ENCODE measurements at regions not wholly inside any gene's neighbourhood (a gene's known extent, or its start where the extent isn't known, plus 50 kb on each side); places are given as distances from the start of the nearest gene placed in this dataset.
"Not testable (repeated sequence)": the region's sequence is repeated elsewhere in the genome, so short reads cannot be mapped to it uniquely, and the experiment has no call there.

DNA sequence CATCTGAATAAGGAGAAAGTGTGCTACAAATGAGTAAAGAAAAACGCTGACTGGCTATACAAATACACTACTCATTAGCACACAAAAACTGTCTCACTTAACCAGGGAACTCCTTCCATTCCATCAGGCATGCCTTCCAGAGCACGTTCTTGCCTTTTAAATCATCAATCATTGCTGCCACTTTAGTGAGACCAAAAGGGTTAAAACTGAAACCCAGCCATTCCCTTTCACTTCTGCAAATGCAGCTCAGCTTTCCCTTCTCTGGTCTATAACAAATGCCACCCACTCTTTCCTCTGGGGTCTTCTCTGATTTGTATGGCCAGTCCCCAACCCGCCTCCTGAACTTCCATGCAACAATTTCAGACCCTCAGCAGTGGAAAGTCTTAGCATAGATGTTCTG lies 231.5 kb downstream of the TRIML1 start:
- Histone ChIP-seq H3K4me1 (ENCODE audit: control insufficient read depth, insufficient read depth, low read length) (no peaks in the 10 kb centered on the region), H3K27ac (ENCODE audit: low read length) (no peak overlapping the region), H3K4me3 (ENCODE audit: low read length) (no peak overlapping the region), H3K27me3 (ENCODE audit: control insufficient read depth, insufficient read depth, low read length) (no peaks in the 10 kb centered on the region), H3K9me3 (replicated peaks; ENCODE audit: control insufficient read depth, low read depth, low read length) (no peaks in the 10 kb centered on the region), H3K36me3 (ENCODE audit: control insufficient read depth, insufficient read depth, low read length) (no peaks in the 10 kb centered on the region)
- no peak for DNase-seq
- WGBS (ENCODE audit: insufficient coverage), result 27% methylated on average over 1 of the region's 3 CpGs

DNA sequence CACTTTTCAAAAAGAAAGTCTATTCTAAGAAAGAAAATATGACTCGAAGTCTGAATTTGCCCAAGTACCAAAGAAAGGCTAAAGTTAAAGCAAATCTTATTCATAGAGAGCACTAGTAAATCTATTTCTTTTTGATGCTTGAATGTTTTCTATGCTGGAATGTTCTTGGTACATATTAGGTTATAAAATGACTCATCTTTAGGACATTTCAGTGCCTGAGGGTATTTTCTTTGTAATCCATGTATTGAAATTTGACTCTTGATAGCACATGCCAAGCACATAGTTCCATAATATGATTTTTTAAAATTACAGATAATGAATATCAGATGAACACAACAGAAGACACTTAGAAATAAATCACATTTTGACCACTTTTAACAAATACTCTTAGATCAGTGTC lies 232.8 kb downstream of the TRIML1 start:
- WGBS (ENCODE audit: insufficient coverage), result no CpG with 5 or more reads among the region's 1 CpG
- Histone ChIP-seq H3K27ac (ENCODE audit: low read length) (no peak overlapping the region), H3K36me3 (ENCODE audit: control insufficient read depth, insufficient read depth, low read length) (no peaks in the 10 kb centered on the region), H3K4me1 (ENCODE audit: control insufficient read depth, insufficient read depth, low read length) (no peaks in the 10 kb centered on the region), H3K9me3 (replicated peaks; ENCODE audit: control insufficient read depth, low read depth, low read length) (no peaks in the 10 kb centered on the region), H3K4me3 (ENCODE audit: low read length) (no peak overlapping the region), H3K27me3 (ENCODE audit: control insufficient read depth, insufficient read depth, low read length) (no peaks in the 10 kb centered on the region)
- peak; percentile 5 for DNase-seq

DNA sequence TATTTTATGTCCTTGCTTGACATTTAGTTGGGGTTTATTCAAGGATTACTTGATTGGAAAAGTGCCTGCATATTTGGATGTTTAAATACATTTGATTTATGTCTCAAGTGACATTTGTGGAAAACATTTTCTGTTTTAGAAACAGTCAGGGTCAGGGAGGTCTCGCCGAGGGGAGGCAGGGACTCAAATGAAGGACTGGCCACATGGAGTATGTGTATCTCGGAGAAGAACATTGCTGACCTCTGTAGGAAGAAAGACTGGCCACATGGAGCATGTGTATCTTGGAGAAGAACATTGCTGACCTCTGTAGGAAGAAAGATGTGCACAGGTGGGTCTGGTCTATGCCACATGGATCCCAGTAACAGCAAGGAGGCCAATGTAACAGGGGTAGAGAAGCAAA lies 233.6 kb downstream of the TRIML1 start:
- no peak overlapping the region for H3K4me3 ChIP-seq (ENCODE audit: low read length)
- DNase-seq, result peak; percentile 59
- H3K9me3 ChIP-seq (replicated peaks; ENCODE audit: control insufficient read depth, low read depth, low read length), result no peaks in the 10 kb centered on the region
- H3K36me3 ChIP-seq (ENCODE audit: control insufficient read depth, insufficient read depth, low read length), result no peaks in the 10 kb centered on the region
- no peaks in the 10 kb centered on the region for H3K27me3 ChIP-seq (ENCODE audit: control insufficient read depth, insufficient read depth, low read length)
- no peaks in the 10 kb centered on the region for H3K4me1 ChIP-seq (ENCODE audit: control insufficient read depth, insufficient read depth, low read length)
- 60% methylated on average over 3 of the region's 3 CpGs for WGBS (ENCODE audit: insufficient coverage)
- no peak overlapping the region for H3K27ac ChIP-seq (ENCODE audit: low read length)

DNA sequence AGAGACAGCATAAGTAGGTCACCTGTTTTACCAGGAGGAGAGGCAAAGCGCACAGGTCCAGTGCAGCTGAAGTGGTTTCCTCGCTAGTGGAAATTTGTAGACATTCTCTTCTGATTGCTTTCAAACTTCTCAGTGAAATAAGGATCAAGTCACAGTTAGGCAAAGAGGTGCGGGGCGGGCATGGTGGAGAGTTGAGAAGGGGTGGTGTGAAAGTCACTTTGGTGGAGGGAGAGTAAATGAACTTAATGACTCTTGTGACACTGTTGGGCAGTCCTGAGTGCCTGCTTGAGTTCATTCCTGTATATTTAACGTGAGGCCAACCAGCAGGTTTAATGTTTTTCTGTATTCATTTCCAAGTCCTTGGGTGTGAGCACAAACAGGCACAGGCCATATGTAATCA lies 235.6 kb downstream of the TRIML1 start:
- no peak for DNase-seq
- no peaks in the 10 kb centered on the region for H3K36me3 ChIP-seq (ENCODE audit: control insufficient read depth, insufficient read depth, low read length)
- H3K4me3 ChIP-seq (ENCODE audit: low read length), result no peak overlapping the region
- 93% methylated on average over 5 of the region's 5 CpGs for WGBS (ENCODE audit: insufficient coverage)
- H3K4me1 ChIP-seq (ENCODE audit: control insufficient read depth, insufficient read depth, low read length), result no peaks in the 10 kb centered on the region
- H3K9me3 ChIP-seq (replicated peaks; ENCODE audit: control insufficient read depth, low read depth, low read length), result no peaks in the 10 kb centered on the region
- no peak overlapping the region for H3K27ac ChIP-seq (ENCODE audit: low read length)
- H3K27me3 ChIP-seq (ENCODE audit: control insufficient read depth, insufficient read depth, low read length), result no peaks in the 10 kb centered on the region

DNA sequence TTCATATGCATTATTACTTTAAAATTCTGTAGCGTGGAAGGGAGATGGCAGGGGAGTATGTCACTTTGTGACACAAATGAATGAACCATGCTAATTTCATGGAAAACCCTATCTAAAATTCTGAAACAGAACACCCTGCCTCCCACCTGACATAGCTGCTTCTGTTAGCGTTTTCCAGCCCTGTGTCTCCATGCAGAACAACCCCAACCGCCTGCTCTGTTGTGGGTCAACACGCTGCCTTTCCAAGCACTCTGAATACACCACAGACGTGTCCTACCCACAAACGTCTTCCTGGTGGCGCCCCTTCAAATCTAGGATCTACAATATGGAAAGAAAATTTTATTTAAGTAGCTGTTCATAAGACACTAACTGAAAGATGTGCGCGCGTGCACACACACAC lies 238.6 kb downstream of the TRIML1 start:
- no peaks in the 10 kb centered on the region for H3K27me3 ChIP-seq (ENCODE audit: control insufficient read depth, insufficient read depth, low read length)
- H3K36me3 ChIP-seq (ENCODE audit: control insufficient read depth, insufficient read depth, low read length), result no peaks in the 10 kb centered on the region
- H3K4me1 ChIP-seq (ENCODE audit: control insufficient read depth, insufficient read depth, low read length), result no peaks in the 10 kb centered on the region
- no peak overlapping the region for H3K4me3 ChIP-seq (ENCODE audit: low read length)
- H3K9me3 ChIP-seq (replicated peaks; ENCODE audit: control insufficient read depth, low read depth, low read length), result no peaks in the 10 kb centered on the region
- H3K27ac ChIP-seq (ENCODE audit: low read length), result no peak overlapping the region
- WGBS (ENCODE audit: insufficient coverage), result 93% methylated on average over 2 of the region's 10 CpGs
- no peak for DNase-seq

DNA sequence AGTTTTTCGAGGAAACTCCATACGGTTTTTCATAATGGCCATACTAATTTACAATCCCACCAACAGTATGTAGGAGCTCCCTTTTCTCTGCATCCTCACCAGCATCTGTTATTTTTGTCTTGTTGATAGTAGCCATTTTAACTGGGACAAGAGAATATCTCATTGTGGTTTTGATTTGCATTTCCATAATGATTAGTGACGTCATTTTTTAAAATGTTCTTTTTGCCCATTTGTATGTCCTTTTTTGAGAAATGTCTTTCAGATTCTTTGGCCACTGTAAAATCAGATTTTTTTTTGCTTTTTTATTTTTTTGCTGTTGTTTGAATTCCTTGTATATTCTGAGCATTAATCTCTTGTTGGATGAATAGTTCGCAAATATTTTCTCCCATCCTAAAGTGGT lies 243.9 kb downstream of the TRIML1 start:
- Histone ChIP-seq H3K27ac (ENCODE audit: low read length) (no peak overlapping the region), H3K9me3 (replicated peaks; ENCODE audit: control insufficient read depth, low read depth, low read length) (peaks cover 1% of the 10 kb centered on the region), H3K4me3 (ENCODE audit: low read length) (no peak overlapping the region), H3K36me3 (ENCODE audit: control insufficient read depth, insufficient read depth, low read length) (no peaks in the 10 kb centered on the region), H3K4me1 (ENCODE audit: control insufficient read depth, insufficient read depth, low read length) (no peaks in the 10 kb centered on the region), H3K27me3 (ENCODE audit: control insufficient read depth, insufficient read depth, low read length) (no peaks in the 10 kb centered on the region)
- no peak for DNase-seq
- no CpG with 5 or more reads among the region's 4 CpGs for WGBS (ENCODE audit: insufficient coverage)

DNA sequence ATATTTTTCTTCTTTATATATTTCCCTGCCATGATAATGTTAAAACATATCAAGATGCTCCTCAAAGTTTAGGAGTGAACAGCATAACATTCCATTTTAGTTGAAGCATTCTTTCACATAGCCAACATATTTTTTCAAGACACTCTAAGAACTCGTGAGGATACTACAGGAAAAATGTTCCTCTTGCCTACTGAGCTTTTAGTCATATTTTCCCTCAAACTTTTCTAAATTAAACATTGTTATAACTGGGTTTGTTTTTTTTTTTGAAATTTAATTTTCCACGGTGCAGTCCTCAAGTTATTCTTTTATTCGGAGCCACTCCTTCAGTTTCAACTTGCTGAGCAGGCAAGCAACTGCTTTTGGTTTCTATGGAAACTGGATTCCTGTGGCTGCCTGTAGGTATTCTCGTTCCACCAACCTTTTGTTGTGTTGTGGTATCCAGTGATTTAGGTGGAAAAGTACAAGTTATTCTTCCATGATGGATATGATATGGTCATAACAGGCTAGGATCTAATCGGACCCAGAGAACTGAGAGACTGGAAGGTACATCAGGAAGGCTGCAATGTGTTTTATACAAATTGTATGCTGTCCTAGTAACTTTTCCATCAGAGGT lies 248.0 kb downstream of the TRIML1 start:
- H3K4me3 ChIP-seq (ENCODE audit: low read length), result no peak overlapping the region
- no peaks in the 10 kb centered on the region for H3K27me3 ChIP-seq (ENCODE audit: control insufficient read depth, insufficient read depth, low read length)
- H3K9me3 ChIP-seq (replicated peaks; ENCODE audit: control insufficient read depth, low read depth, low read length), result peaks cover 2% of the 10 kb centered on the region
- H3K27ac ChIP-seq (ENCODE audit: low read length), result no peak overlapping the region
- H3K36me3 ChIP-seq (ENCODE audit: control insufficient read depth, insufficient read depth, low read length), result no peaks in the 10 kb centered on the region
- WGBS (ENCODE audit: insufficient coverage), result 78% methylated on average over 1 of the region's 5 CpGs
- DNase-seq, result peak; percentile 31
- no peaks in the 10 kb centered on the region for H3K4me1 ChIP-seq (ENCODE audit: control insufficient read depth, insufficient read depth, low read length)

DNA sequence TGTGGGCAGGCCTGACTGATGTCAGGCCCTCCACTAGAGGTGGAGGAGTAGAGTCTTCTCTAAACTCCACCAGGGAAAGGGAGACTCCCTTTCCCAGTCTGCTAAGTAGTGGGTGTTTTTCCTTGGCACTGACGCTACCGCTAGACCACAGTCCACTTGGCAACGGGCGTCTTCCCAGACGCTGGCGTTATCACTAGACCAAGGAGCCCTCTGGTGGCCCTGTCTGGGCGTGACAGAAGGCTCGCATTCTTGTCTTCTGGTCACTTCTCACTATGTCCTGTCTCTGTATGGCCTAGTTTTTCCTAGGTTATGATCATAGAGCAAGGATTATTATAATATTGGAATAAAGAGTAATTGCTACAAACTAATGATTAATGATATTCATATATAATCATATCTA lies 252.1 kb downstream of the TRIML1 start:
- not testable (repeated sequence) for H3K4me3 ChIP-seq (ENCODE audit: low read length); H3K27ac ChIP-seq (ENCODE audit: low read length); H3K36me3 ChIP-seq (ENCODE audit: control insufficient read depth, insufficient read depth, low read length); H3K27me3 ChIP-seq (ENCODE audit: control insufficient read depth, insufficient read depth, low read length); DNase-seq; H3K9me3 ChIP-seq (replicated peaks; ENCODE audit: control insufficient read depth, low read depth, low read length); H3K4me1 ChIP-seq (ENCODE audit: control insufficient read depth, insufficient read depth, low read length)
- WGBS (ENCODE audit: insufficient coverage), result no CpG with 5 or more reads among the region's 8 CpGs

DNA sequence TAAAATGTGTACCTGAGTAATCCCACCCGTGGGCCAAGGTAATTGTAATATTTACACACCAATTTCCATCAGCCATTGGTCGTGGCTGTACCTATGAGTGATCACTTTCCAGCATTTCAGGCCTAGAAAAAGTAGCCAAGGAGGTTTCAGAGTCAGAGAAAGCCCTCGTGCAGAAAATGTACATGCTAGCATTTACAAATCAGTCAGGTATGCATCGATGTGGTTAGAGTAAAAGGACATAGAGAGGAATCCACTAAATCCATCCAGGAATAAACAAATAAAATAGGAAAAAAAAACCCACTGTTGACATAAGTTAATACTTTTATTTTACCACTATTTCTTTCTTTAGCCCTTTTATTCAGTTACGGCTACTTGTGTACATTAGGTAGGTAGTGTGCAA lies 256.8 kb downstream of the TRIML1 start:
- DNase-seq, result no peak
- Histone ChIP-seq H3K4me1 (ENCODE audit: control insufficient read depth, insufficient read depth, low read length) (no peaks in the 10 kb centered on the region), H3K9me3 (replicated peaks; ENCODE audit: control insufficient read depth, low read depth, low read length) (no peaks in the 10 kb centered on the region), H3K36me3 (ENCODE audit: control insufficient read depth, insufficient read depth, low read length) (no peaks in the 10 kb centered on the region), H3K27me3 (ENCODE audit: control insufficient read depth, insufficient read depth, low read length) (no peaks in the 10 kb centered on the region), H3K27ac (ENCODE audit: low read length) (no peak overlapping the region), H3K4me3 (ENCODE audit: low read length) (no peak overlapping the region)
- 80% methylated on average over 1 of the region's 5 CpGs for WGBS (ENCODE audit: insufficient coverage)

DNA sequence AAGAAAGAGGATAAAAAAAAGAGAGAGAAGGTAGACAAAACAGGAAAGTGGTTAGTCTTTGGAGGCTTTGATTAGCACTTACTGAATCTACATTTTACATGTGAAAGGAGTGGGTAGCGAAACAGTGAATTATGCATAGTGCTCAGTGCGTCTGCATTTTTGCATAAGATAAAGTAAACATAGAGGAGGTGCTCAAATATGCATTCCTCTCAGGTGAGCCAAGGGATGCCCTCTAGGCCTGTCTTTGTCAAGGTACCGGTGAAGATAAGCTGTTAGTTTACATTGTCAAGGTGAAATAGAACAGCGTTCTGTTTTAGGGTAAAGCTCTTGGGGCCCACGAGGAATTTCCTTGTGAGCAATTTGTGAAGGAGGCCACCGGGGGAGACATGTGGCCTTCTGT lies 260.6 kb downstream of the TRIML1 start:
- DNase-seq, result no peak
- Histone ChIP-seq H3K4me1 (ENCODE audit: control insufficient read depth, insufficient read depth, low read length) (no peaks in the 10 kb centered on the region), H3K27me3 (ENCODE audit: control insufficient read depth, insufficient read depth, low read length) (no peaks in the 10 kb centered on the region), H3K36me3 (ENCODE audit: control insufficient read depth, insufficient read depth, low read length) (no peaks in the 10 kb centered on the region), H3K4me3 (ENCODE audit: low read length) (no peak overlapping the region), H3K9me3 (replicated peaks; ENCODE audit: control insufficient read depth, low read depth, low read length) (no peaks in the 10 kb centered on the region), H3K27ac (ENCODE audit: low read length) (no peak overlapping the region)
- WGBS (ENCODE audit: insufficient coverage), result 41% methylated on average over 5 of the region's 6 CpGs

DNA sequence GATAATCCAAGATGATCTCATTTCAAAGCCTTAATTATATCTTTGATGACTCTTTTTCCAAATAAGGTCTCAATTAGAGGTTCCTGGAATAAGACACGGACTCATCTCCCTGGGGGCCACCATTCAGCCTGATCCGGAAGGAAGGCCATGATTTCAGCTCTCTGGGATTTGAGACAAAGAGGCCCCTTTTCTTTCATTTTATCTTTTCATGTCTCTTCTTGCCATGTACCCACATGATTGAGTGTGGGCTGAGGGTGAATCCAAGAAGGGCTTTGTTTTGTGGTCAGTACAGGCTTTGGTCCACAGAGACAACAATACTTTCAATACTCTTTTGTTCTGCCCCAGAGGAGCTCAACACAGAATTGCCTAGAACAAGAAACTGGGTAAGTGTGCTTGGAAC lies 261.2 kb downstream of the TRIML1 start:
- Histone ChIP-seq H3K27me3 (ENCODE audit: control insufficient read depth, insufficient read depth, low read length) (no peaks in the 10 kb centered on the region), H3K4me1 (ENCODE audit: control insufficient read depth, insufficient read depth, low read length) (no peaks in the 10 kb centered on the region), H3K36me3 (ENCODE audit: control insufficient read depth, insufficient read depth, low read length) (no peaks in the 10 kb centered on the region), H3K27ac (ENCODE audit: low read length) (no peak overlapping the region), H3K4me3 (ENCODE audit: low read length) (no peak overlapping the region), H3K9me3 (replicated peaks; ENCODE audit: control insufficient read depth, low read depth, low read length) (no peaks in the 10 kb centered on the region)
- 56% methylated on average over 1 of the region's 2 CpGs for WGBS (ENCODE audit: insufficient coverage)
- DNase-seq, result no peak
